ENCODE measurements at regions not wholly inside any gene's neighbourhood (a gene's known extent, or its start where the extent isn't known, plus 50 kb on each side); places are given as distances from the start of the nearest gene placed in this dataset.

DNA sequence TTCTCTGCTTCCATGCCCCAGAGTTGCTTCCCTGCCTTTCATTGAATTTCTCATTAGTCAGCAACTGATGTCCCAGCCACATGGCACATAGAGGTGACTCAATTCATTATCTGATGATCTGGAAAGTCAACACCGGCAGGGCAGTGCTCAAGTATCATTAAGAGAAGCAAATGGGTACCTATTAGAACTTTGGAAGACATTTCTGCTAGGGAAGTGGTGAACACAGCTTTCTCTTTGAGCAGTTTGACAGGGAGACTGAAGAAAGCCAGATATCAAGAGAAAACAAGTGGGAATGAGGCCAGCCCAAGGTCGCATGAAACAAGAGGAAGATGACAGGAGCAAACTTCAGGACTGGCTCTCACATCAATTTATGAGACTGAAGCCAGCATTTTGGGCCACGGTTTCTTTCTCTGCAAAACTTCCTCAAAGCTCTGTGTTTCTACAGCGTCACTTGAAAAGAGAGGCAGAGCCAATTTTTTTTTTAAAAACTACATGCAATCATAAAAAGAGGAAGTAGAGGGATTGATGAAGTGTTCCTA, 108.3 kb upstream of the RPS6KA3 start:
- DNase-seq (ENCODE audit: low read depth), result no peak

DNA sequence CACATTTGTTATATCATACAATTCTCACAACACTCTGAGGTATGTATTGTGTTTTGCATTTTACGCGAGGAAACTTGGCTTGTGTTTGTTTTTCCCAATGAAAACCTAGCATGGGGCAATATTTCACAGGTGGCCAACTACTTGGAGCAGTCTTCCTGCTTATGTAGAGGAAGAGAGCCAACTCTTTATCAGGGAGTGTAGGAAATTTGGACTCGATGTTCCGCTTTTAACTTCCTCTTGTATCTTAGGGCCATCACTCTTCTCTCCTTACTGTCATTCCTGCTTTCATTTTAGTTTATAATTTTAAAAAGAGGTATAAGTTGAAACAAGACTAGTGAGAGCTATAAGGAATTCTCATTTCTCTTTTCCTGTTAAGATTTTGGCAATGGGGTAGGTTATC, 107.7 kb upstream of the RPS6KA3 start:
- no peak for DNase-seq (ENCODE audit: low read depth)

DNA sequence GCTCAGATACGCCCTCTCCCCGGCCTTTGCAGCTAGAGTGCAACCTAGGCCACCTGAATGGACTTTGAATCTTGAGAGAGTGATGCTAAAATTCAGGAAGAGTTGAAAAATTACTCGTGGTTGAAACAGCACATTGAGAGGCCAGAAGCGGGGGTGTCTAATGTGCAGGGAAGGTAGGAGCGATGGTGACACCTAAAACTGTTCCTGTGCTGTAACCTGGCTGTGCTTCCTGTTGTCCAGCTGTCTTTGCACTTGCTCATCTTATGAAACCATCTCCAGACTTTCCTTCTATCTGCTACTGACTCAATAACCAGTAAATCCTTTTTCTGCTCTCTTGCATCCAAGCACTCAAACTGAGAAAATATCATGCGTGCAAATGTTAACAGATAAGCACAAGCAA, 106.4 kb upstream of the RPS6KA3 start:
- no peak for DNase-seq (ENCODE audit: low read depth)

DNA sequence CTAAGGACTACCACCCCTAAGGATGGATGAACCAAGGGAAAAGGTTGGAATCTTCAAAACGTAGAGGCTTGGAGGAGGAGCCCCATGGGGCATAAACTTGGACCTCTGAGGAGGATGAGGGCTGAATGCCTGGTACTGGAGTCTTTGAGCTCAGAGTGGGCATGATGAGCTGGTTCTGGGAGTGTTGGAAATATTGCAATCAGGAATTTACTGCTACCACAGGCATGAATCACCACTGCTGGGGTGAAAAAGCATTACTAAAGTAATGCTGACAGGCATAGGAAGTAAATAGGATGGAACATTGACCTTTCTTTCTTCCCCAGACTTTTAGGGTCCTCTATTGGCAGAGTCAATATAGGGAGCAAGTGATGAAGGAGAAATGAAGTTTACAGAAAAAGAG, 105.8 kb upstream of the RPS6KA3 start:
- no peak for DNase-seq (ENCODE audit: low read depth)

DNA sequence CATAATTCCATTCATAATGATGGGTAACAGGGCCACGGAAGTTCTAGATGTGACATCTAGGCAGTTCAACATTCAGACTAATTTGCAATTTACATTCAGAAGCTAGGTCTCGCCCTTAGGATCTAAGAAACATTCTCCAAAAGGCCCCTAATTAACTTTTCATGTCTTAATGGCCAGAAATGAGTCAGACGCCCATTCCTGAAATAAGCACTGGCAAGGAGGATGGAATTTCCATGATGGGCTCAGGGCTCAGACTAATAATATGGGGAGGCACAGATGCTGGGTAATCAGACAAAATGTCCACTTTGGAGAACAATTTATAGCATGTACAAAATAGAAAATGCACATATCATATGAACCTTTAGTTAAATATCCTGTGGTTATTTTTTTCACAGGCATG, 102.8 kb upstream of the RPS6KA3 start:
- no peak for DNase-seq (ENCODE audit: low read depth)

DNA sequence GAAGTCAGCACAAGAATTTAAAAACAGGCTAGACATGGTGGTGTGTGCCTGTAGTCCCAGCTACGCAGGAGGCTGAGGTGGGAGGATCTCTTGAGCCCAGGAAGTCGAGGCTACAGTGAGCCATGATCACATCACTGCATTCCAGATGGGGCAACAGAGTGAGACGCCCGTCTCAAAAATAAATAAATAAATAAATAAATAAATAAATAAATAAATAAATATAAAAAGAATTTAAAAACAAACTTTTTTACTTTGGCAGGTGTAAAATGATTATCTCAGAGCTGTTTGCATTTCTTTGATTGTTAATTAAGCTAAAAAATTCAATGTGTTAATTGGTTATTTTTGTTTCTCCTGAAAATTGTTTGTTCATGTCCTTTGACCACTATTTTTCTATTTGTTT, 97.5 kb upstream of the RPS6KA3 start:
- no peak for DNase-seq (ENCODE audit: low read depth)

DNA sequence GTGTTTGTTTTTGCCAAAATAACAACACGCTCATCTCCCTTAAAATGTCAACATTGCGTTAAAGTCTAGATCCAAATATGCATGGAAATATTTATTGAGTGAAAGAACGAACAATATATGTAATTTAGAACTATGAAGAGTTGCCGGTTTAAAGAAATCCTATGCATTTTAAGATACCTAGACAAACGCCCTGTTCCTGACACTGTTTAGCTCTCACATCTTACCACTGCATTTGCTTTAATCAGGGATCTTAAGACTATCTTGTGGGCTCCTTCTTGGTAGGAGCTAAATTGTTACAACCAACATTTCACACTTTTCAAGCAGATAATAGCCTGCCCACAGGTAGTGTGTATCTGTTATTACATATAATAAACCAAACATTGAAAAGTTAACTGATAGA, 96.6 kb upstream of the RPS6KA3 start:
- DNase-seq (ENCODE audit: low read depth), result no peak

DNA sequence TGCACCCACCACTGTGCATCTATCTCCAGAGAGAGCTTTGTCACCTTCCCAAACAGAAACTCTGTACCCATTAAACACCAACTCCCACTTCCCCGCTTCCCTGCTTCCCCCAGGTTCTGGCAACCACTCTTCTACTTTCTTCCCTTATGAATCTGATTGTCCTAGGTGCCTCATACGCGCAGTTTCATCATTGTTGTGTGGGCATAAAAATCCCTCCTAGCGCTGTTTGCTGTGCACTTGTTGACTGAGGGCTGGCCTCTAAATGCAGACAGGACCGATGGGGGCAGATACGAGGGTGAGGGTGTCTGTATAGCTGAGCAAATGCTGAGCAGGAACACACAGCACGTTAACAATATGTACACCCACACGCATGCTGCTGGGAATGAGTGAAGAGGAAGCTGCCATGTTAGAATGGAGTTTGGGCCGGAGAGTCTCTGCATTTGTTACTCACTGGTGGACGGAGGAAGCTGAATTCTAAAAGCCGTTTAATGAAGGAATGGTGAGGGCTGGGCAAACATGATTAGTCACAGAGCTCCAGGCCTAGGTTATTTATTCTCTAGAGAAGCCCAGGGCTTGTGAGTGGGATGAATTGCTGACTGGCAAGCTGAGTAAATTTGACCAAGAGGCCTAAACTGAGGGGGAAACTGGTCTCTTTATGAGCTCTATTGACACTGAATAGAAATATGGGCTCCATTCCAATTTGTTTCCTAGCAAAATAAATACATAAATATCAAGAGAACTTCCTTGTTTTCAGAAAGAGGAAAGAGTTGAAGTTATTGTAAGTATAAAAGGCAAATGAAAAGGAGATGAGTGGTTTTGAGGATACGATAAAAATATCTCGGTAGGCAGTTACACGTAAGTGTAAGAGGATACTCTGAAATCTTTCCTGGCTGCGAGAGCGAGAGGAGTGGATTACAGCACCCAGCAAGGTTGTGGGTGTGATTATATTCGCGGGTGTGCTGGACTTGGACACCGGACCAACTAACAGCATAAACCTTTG, 95.9 kb upstream of the RPS6KA3 start:
- no peak for DNase-seq (ENCODE audit: low read depth)

DNA sequence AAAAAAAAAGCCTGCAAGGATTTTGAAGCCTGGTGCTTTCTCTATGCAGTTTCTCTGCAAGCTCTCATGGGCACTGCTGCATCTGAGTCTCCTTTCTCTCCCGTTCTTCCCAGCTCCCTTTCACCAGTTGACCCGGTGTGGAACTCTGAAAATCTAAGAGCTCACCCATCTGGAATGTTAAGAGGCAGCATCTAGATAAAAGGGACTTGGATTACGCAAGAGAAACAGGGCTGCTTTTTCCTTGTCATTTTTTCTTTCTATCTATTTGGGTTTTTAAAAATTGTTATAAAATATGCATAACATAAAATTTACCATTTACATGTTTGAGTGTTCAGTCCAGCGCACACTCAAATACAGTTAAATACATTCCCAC, 95.2 kb upstream of the RPS6KA3 start:
- DNase-seq (ENCODE audit: low read depth), result no peak

DNA sequence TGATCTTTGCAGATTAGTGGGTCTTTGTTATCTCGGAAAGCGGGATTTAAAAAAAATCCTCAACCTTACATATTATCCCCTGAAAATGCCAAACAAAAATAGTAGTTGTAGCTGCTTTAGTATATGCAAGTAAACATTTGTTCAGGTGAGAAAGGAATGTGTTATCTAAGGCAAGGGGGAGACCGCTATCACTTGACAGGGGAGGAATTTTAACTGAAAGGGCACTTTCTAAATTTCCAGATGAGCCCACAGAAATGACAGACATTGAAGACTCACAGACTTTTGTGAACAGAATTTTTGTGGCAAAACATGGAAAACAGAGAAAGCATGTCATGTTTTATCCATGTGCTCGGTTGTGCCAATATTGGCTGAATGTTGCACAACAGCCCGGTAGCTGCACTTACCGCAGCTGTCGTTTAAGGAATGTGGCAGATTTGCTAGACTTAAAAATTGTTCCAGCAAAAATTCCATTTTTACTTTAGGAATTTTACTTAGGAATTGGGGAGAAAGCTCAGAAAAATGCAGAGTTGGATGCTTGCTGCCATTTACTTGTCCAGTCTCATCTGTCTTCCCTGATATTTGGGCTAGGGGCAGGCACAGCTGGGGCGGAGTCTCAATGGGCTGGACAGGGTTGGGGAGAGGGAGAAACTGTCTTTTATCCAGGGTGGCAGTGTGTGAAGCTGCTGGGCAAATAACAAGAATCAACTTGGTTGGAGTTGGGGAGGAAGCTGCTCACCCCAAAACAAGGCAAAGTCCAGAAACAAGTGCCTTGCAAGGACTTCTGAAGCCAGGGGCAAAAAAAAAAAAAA, 94.6 kb upstream of the RPS6KA3 start:
- DNase-seq (ENCODE audit: low read depth), result no peak

DNA sequence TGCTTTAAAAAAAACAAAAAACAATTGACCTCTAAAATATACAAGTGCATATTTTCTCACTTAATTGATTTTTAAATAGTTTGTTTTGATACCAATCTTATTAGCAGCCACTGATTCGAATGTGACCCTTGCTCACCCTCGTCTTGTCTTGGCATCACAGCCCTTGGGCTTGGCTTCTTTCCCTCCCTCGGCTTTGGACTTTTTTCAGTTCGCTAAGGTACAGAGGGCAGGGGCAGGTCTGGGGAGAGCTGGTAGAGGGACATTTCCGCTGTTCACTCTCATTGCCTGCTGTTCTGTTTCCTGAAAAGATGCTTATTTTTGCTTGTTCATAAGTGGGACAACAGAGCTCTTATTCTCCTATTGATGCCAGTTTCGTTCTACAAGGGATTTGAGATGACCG, 88.5 kb upstream of the RPS6KA3 start:
- DNase-seq (ENCODE audit: low read depth), result no peak

DNA sequence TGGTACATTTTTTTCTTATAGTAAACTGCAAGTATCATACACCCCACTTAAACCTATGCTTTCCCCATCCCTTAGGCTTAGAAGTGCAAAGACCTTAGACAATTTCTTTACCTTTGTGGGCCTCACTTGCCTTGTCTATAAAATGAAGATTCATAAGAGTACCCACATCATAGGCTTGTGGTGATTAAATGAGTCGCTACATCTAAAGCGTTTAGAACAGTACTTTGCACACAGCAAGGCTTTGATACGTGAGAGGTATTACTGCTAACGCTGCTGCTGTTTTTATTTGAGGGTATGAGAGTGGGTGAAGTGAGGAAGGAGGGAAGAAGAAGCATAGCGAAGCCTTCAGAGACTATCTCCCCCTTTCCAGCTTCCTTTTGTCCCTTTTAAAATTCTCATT, 87.8 kb upstream of the RPS6KA3 start:
- no peak for DNase-seq (ENCODE audit: low read depth)

DNA sequence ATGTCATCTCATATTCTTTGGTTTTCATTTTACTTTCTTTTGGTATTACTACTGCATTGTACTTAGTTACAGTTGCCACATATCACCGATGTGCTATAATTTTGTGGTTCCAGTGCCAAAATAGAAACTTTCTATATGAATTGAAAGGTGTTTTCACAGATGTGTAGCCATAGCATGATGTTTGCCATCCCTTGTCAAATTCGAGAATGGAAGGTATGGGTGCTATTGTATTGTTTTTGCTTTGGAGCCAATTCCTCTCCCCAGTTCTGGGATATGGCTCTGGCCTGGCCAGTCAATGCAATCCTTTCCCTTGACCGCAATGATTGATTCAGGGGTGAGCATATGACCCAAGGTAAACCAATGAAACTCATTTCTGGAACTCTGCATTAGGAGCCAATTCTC, 86.2 kb upstream of the RPS6KA3 start:
- DNase-seq (ENCODE audit: low read depth), result no peak

DNA sequence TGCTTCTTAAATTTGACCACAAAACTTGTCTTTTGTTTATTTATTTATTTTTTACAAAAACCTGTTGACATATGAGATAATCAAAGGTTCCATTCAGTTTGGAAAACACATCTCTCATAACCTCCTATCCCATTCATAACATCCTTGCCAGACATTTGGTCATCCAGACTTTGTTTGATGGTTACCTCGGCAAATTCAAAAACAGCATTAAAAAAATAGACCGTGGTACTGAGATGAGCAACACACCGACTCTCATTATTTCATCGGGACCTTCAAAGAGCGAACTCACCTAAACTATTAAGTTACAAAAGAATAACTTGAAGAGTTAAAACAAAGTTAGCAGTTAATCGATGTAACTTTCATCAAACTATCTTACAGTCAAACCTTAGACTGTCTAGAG, 85.8 kb upstream of the RPS6KA3 start:
- DNase-seq (ENCODE audit: low read depth), result no peak

DNA sequence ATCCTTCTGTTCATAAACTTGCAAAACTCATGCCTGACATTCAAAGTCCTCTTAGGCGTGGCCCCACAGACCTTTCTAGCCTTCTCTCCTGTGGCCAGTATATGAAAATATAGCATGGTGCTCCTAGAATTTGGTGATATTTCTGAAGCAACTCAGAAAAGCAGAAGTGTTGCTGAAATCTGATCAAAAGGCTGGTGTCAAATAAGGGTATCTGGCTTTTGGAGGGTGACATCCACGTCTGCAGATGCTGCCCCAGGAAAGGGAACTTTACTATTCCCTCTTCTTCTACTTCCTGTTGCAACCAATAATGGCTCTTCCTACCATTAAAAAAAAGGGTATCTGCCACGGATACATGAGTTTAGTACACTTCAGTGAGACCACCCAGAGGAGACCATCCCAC, 83.9 kb upstream of the RPS6KA3 start:
- DNase-seq (ENCODE audit: low read depth), result no peak

DNA sequence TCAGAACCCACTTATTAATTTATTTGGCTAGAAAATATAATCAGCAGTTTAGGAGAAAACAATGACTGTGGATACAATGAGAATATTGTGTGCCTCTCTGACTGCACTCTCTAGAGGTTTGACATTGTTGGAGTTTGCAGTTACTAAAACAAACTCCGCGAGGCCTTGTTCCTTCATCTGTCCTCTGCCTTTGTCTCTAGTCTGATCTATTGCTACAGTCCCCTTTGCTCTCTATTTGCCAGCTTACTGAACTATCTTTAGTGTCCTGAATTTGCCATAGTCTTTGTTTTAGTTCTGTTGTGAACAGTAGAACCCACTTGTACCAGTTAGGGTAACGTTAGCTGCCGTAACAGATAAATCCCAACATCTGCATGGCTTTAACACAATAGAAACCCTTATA, 81.4 kb upstream of the RPS6KA3 start:
- DNase-seq (ENCODE audit: low read depth), result no peak

DNA sequence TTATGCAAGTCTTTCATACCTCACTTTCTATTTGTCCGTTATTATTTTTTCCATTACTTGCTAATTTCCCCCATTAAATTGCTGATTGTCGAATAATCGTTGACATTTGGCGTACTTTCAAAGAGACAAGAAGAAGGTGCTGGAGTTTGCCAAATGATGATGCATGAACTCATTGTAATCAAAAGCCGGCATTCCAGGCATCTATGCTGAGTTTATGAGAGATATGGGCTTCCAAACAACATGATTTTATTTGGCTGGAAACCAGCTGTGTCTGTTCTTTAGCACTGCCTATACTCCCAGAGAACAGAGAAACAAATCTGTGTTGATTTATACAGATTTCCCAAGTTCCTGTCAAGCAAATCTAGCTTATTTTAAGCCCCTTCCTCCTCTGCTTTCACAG, 80.8 kb upstream of the RPS6KA3 start:
- no peak for DNase-seq (ENCODE audit: low read depth)

DNA sequence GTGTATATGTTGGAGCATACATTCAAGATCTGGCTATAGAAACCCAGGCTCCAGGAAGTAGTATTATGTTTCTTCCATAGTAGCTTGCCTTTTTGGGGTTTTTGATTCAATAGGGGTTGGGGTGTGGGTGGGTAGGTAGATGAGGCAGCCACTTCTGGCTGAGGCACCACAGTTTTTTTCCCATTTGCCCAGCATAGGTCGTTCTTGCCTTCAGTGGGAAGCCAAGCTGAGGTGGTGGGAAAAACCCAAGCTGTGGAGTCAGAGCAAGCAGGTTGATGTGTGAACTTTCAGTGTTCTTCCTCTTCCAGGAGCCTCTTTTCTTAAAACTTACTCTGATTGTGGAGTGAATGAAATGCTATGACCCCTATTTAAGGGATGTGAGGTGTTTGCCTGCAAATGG, 67.0 kb upstream of the RPS6KA3 start:
- DNase-seq (ENCODE audit: low read depth), result no peak

DNA sequence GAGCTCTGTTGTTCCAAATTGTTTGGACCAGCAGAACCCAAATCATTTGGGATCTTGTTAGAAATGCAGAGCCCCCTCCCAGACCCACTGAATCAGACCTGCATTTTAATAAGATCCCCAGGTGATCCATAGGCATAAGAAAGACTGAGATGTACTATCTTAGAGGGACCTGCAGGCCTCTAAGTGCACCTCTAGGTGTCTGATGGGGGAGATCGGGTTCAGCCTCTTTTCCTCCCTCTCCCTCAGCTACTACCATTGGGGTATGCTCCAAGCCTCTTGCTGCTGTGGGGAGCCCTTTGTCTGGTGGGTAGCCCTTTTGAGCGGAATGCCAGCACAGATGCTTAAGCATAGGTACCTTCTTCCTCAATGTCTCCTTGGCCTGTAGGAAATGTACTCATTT, 63.8 kb upstream of the RPS6KA3 start:
- no peak for DNase-seq (ENCODE audit: low read depth)

DNA sequence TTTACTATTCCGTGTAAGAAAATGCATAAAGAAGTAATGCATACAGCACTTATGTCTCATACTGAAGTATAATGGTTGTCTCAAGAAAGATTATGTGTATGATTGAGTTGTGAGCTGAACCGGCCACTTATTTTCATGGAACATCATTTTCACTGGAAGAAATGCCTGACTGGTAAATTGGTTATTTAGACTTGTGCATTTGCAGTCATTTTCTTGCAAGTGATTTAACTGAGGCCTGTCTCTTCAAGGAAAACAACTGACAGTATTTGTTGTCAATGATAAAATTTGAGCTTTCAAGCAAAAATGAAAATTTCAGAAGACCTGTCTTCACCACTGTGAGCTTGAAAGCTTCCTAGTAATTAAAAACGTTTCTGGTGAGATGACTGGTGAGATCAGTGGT, 62.7 kb upstream of the RPS6KA3 start:
- DNase-seq (ENCODE audit: low read depth), result no peak

DNA sequence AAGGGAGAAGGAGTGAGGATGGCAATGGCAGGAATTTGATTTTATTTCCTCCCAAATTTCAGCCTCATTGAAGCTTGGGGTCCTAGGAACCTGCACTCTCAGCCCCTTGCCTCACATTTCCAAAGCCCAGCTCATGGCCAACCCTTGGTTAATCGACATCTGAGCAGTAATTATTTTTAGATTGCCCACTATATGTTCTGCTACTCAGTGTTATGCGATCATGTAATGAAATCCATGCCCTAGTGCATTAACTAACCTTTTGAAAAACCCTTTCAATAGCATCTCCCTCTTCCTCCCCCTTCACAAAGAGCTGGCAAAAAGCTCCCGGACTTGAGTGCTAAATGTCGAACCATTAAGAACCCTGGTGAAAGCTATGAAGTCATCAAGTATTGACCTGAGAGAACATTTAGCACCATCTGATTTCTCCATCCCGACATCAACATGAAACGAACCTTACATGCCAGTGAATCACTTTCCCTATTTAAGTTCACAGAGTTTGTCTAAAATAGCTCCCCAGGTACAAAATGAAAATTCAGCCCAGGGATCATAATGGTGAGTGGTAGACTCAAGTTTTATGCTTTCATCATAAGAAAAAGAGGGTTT, 59.2 kb upstream of the RPS6KA3 start:
- DNase-seq (ENCODE audit: low read depth), result no peak

DNA sequence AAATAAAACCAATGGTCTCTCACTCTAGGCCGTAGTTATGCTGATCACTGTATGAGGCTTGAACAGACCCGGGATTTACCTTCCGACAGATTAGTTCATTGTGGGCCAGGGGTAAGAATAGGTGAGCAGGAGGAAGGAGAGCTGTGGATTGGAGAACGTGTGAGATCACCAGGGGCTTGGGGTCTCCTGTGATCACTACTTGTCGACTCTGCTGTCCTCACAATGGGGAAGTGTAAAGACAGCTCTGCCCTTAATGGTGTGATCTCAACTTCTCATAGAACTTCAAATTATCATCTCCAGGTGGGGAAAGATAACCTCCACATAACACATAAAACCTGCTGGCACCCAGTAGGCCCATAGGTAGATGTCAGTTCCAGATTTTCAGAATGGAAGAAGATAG, 56.2 kb upstream of the RPS6KA3 start:
- DNase-seq (ENCODE audit: low read depth), result no peak
